Right cardiac atrium (tissue), 5 donors: ENCODE measurements at regions not wholly inside any gene's neighbourhood (a gene's known extent, or its start where the extent isn't known, plus 50 kb on each side); places are given as distances from the start of the nearest gene placed in this dataset.
"Not testable (repeated sequence)": the region's sequence is repeated elsewhere in the genome, so short reads cannot be mapped to it uniquely, and the experiment has no call there.

Experiments used
- ATAC-seq, 2 donors: fragments of 200-7000 bp; cut with Tn5 transposase; one replicate each; pipeline versions ENCODE4 v1.8.0 to v1.9.1; 2020; ENCODE audit warnings: moderate library complexity in 2 of 2, mild to moderate bottlenecking in 1 of 2
- DNase-seq, 3 donors: peaks; one replicate each; pipeline ENCODE4 v3.0.0-alpha.2; 2020
- H3K27ac ChIP-seq: one replicate; pipeline ENCODE4 v1.5.1; 2013; ENCODE audit warnings: mild to moderate bottlenecking, low read length, control low read depth, moderate library complexity
- H3K27me3 ChIP-seq: one replicate; pipeline ENCODE4 v1.6.1; 2013; ENCODE audit not compliant: control insufficient read depth, insufficient read depth
- H3K4me1 ChIP-seq: one replicate; pipeline ENCODE4 v1.6.1; 2013; ENCODE audit warnings: low read length; ENCODE audit not compliant: control insufficient read depth, insufficient read depth
- H3K4me3 ChIP-seq: one replicate; pipeline ENCODE4 v1.5.1; 2013; ENCODE audit warnings: low read length, control low read depth
- H3K9me3 ChIP-seq: one replicate; pipeline ENCODE4 v1.6.1; 2013; ENCODE audit warnings: low read length; ENCODE audit not compliant: control insufficient read depth
- WGBS: extraction: QIAGEN DNeasy Blood & Tissue Kit; methylation state at CpG from one replicate; pipeline ENCODE4 v1.1.7; 2013; 5-methylcytosine and 5-hydroxymethylcytosine counted together
- intact Hi-C, 4 donors: fragments of 100-400 bp; cut with DNase I; formaldehyde crosslinking; loops; one replicate each; pipeline versions ENCODE4 v1.11.0 to v1.14.0; 2022 to 2023
- donor health status: healthy with polysubstance abuse.
- donor health status: DM: no; HTN: yes; CAD: no.
- donor health status: DM: no; HTN: no; CAD: no.
- donor health status: DM: no; HTN: yes; CAD: no; lungs with severe emphysema.
- donor health status: DM: yes; HTN: yes; CAD: no.

DNA sequence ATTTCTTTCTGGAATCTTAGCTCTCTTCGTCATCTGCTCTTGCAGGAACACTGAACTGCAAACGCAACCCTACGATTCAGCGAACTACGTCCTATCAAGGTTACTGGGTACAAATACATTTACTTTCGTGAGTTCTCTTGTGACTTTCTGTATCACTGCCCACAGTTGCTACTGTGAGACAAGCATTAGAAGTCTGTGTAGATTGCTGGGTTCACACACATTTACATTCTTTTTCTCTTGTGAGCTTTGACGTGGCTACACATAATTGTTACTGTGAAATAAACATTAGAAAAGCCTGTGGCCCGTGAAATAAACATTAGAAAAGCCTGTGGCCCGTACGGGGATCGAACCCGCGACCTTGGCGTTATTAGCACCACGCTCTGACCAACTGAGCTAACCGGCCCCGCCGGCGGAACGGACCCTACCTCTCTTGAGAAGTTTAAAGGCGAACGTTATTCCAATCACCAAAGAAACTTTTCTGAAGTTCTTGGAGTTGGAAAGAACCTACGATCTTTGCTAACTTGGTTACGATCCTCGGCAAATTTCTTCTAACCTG is 61.2 kb upstream of the ZNF322 start:
- H3K27ac ChIP-seq, H3K9me3 ChIP-seq, DNase-seq, H3K4me3 ChIP-seq, H3K4me1 ChIP-seq, H3K27me3 ChIP-seq, intact Hi-C loops, ATAC-seq: not testable (repeated sequence)
- no CpG with 5 or more reads among the region's 25 CpGs for WGBS

GRCh38 chr6:26730019-26730766 is 70.6 kb upstream of the ZNF322 start:
- H3K27me3 ChIP-seq, H3K27ac ChIP-seq, DNase-seq, H3K9me3 ChIP-seq, intact Hi-C loops, H3K4me3 ChIP-seq, ATAC-seq, H3K4me1 ChIP-seq: not testable (repeated sequence)
- WGBS, result no CpG with 5 or more reads among the region's 31 CpGs

DNA sequence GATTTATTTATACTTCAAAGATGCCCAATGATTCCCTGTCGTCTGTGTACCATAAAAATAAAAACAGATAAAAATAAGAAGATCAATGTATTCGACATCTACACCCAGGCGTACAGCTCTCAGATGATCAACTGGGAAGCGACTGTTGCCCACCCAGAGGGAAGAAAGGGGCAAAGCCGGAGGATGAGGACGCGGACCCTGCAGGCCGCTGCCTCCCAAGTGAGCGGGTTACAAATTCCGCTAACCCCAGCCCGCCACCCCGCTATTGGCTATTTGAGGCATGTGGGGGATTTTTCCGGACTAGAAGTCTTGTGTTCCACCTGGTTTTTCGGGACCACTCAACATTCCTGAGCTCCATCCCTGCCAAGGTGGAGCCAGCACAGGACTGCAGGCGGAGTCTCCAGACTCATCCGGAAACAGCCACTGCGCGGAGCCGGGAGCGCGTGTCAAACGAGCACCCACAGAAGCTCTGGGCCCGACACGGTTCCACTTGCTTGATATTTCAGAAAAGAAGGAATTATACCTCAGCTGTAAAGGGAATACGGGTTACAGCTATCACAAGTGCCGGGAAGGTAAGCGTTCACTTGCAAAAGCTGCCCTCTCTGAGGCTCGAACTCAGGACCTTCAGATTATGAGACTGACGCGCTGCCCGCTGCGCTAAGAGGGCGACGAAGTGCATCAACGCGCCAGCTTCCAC is 75.4 kb upstream of the ZNF322 start:
- H3K4me3 ChIP-seq, H3K27me3 ChIP-seq, ATAC-seq, H3K9me3 ChIP-seq, intact Hi-C loops, DNase-seq, H3K4me1 ChIP-seq, H3K27ac ChIP-seq: not testable (repeated sequence)
- WGBS, result no CpG with 5 or more reads among the region's 36 CpGs

- Histone ChIP-seq H3K27me3 (peaks cover 5% of the 10 kb centered on the region), H3K4me3 (no peak overlapping the region), H3K4me1 (no peaks in the 10 kb centered on the region), H3K9me3 (no peaks in the 10 kb centered on the region), H3K27ac (no peak overlapping the region)
- ATAC-seq (no peak), DNase-seq (no peak)
- intact Hi-C loops, result no loop called here
- 86% methylated on average over 7 of the region's 7 CpGs for WGBS
Observed at GRCh38 chr6:26739811-26740210, 80.3 kb upstream of the ZNF322 start.

GRCh38 chr6:26743157-26743821 is 83.7 kb upstream of the ZNF322 start:
- ATAC-seq (no peak), DNase-seq (no peak)
- 4% methylated on average over 23 of the region's 28 CpGs for WGBS
- Histone ChIP-seq H3K27ac (no peak overlapping the region), H3K27me3 (peaks cover 5% of the 10 kb centered on the region), H3K4me1 (no peaks in the 10 kb centered on the region), H3K4me3 (no peak overlapping the region), H3K9me3 (peaks cover 2% of the 10 kb centered on the region)
- intact Hi-C loops, result no loop called here

- H3K27me3 ChIP-seq, result peaks cover 5% of the 10 kb centered on the region
Observed at GRCh38 chr6:26743941-26744699, 84.6 kb upstream of the ZNF322 start.

GRCh38 chr6:26744837-26745282 is 85.3 kb upstream of the ZNF322 start:
- ATAC-seq, H3K27me3 ChIP-seq, H3K4me1 ChIP-seq, H3K4me3 ChIP-seq, intact Hi-C loops, H3K9me3 ChIP-seq, DNase-seq, H3K27ac ChIP-seq: not testable (repeated sequence)
- WGBS, result 4% methylated on average over 8 of the region's 8 CpGs

More at GRCh38 chr6:26743941-26744699, 84.6 kb upstream of the ZNF322 start:
- no peak for ATAC-seq
- Histone ChIP-seq H3K4me3 (no peak overlapping the region), H3K27ac (no peak overlapping the region), H3K4me1 (no peaks in the 10 kb centered on the region), H3K9me3 (peaks cover 2% of the 10 kb centered on the region)
- WGBS, result 4% methylated on average over 27 of the region's 27 CpGs
- DNase-seq, result no peak
- intact Hi-C loops, result no loop called here

- ATAC-seq, H3K9me3 ChIP-seq, H3K27me3 ChIP-seq, H3K4me1 ChIP-seq, intact Hi-C loops, H3K4me3 ChIP-seq, H3K27ac ChIP-seq, DNase-seq: not testable (repeated sequence)
- WGBS, result 13% methylated on average over 8 of the region's 8 CpGs
Observed at GRCh38 chr6:26745964-26746363, 86.4 kb upstream of the ZNF322 start.

GRCh38 chr6:26749126-26749758 is 89.7 kb upstream of the ZNF322 start:
- ATAC-seq, H3K4me1 ChIP-seq, H3K27ac ChIP-seq, H3K27me3 ChIP-seq, DNase-seq, H3K9me3 ChIP-seq, H3K4me3 ChIP-seq, intact Hi-C loops: not testable (repeated sequence)
- WGBS, result 2% methylated on average over 25 of the region's 25 CpGs

DNA sequence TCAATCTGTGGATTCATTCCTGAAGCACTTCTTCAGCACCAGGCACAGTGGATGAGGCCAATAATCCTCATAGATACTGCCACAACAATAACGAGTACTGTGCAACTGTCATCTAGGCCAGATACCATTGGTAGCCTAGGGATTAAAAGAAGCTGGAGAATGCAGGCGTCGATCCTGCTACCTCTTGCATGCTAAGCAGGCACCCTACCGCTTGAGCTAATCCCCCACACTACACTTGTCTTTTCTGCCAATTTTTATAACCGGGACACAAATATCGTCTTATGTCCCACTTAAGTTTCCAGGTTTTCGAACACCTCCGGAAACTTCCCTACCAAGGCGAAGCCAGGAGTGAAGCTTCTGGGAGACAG is 90.2 kb upstream of the ZNF322 start:
- H3K4me1 ChIP-seq, ATAC-seq, H3K9me3 ChIP-seq, H3K4me3 ChIP-seq, H3K27ac ChIP-seq, H3K27me3 ChIP-seq, intact Hi-C loops, DNase-seq: not testable (repeated sequence)
- 3% methylated on average over 9 of the region's 9 CpGs for WGBS
